Fibroblast of villous mesenchyme (primary cell): ENCODE measurements at regions not wholly inside any gene's neighbourhood (a gene's known extent, or its start where the extent isn't known, plus 50 kb on each side); places are given as distances from the start of the nearest gene placed in this dataset.

ENCODE experiments used
- DNase-seq: peaks from one replicate; pipeline ENCODE4 v3.0.0-alpha.2; 2010; ENCODE audit warnings: low read depth
- H3K4me3 ChIP-seq: 2 replicates; pipeline ENCODE4 v1.5.1; 2011; ENCODE audit warnings: low read depth, mild to moderate bottlenecking, low read length
- TF ChIP-seq, protein P1 (sequence below): IDR thresholded peaks from 2 replicates; pipeline ENCODE4 v1.5.1; 2012; ENCODE audit warnings: low read depth, mild to moderate bottlenecking, low read length; ENCODE audit not compliant: insufficient read depth

DNA sequence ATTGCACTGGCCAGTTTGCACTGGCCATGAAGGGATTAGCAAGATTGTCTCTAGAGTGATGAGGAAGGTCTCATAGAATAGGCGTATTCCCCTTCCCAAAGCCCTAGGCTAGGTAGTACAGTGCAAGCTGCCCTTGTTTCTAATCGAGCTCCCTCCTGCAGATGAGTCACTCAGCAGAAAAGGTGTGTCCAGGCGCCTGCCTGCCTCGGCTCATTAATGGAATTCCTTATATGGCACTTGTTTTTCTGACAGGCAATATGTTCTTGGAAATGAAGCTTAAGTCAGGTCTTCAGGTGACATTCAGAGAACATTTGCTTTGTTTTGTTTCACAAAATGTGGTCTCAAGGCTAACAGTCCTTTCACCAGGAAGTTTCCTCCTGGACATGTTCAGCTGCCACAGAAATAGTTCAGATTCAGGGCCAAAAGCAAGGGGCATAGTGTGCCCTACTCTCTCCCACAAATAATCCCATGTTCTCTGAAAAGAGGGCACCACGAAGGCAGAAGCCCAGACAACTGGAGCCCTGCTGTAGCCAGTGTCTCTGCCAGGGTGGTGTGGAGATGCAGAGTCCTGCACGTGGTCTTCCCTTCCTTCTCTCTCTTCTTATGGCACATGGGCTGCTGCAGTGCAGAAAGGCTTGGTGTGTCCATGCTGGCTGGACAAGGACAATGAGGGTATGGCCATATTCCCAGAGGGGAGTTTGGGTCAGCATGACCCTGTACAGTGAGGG is 281.1 kb upstream of the MAP3K1 start:
- TF ChIP-seq, protein P1, sequence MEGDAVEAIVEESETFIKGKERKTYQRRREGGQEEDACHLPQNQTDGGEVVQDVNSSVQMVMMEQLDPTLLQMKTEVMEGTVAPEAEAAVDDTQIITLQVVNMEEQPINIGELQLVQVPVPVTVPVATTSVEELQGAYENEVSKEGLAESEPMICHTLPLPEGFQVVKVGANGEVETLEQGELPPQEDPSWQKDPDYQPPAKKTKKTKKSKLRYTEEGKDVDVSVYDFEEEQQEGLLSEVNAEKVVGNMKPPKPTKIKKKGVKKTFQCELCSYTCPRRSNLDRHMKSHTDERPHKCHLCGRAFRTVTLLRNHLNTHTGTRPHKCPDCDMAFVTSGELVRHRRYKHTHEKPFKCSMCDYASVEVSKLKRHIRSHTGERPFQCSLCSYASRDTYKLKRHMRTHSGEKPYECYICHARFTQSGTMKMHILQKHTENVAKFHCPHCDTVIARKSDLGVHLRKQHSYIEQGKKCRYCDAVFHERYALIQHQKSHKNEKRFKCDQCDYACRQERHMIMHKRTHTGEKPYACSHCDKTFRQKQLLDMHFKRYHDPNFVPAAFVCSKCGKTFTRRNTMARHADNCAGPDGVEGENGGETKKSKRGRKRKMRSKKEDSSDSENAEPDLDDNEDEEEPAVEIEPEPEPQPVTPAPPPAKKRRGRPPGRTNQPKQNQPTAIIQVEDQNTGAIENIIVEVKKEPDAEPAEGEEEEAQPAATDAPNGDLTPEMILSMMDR, result no peak
- no peak for DNase-seq
- H3K4me3 ChIP-seq, result no peak overlapping the region

DNA sequence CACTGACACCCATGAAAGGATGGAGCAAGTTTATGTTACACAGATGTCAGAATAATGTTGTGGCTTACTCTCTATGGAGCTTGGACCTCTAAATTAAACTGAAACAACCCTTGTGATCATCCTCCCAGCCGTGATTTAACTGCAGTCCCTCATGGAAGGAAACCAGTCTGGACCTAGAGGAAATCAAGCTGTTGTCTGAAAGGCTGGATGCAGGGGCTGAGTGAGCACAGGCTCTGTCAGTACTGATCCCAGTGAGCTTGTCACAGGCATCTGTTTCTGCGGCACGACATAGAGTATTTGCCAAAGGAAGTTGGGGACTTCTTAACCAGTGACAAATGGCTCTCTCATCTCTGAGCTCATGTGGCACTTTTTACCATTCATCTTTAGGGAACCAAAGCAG is 282.9 kb upstream of the MAP3K1 start:
- peak; percentile 26 for DNase-seq
- no peak overlapping the region for H3K4me3 ChIP-seq
- TF ChIP-seq, protein P1, result no peak

DNA sequence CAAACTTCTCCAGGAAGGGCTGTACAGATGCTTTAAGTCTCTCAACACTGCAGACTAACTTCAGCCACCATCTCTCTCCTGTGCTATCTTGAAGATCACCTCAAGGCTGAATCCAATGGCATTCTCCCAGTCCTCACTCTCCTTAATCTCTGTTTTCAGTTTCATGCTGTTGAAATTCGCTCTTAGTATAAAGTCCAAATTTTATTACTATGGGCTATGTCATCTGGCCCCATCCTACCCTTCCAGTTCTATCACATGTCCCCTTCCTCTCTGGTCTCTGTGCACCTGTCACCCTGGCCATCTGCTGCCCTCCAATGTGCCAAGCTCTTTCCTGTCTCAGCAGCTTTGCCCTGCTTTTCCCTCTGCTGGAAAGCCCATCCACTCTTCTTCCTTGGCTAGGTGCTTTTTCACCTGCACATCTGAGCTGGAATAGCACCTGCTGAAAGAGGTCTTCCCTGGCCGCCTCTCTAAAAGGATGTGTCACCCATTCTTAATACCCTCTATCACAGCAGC is 284.7 kb upstream of the MAP3K1 start:
- no peak overlapping the region for H3K4me3 ChIP-seq
- no peak for DNase-seq
- TF ChIP-seq, protein P1, result no peak

DNA sequence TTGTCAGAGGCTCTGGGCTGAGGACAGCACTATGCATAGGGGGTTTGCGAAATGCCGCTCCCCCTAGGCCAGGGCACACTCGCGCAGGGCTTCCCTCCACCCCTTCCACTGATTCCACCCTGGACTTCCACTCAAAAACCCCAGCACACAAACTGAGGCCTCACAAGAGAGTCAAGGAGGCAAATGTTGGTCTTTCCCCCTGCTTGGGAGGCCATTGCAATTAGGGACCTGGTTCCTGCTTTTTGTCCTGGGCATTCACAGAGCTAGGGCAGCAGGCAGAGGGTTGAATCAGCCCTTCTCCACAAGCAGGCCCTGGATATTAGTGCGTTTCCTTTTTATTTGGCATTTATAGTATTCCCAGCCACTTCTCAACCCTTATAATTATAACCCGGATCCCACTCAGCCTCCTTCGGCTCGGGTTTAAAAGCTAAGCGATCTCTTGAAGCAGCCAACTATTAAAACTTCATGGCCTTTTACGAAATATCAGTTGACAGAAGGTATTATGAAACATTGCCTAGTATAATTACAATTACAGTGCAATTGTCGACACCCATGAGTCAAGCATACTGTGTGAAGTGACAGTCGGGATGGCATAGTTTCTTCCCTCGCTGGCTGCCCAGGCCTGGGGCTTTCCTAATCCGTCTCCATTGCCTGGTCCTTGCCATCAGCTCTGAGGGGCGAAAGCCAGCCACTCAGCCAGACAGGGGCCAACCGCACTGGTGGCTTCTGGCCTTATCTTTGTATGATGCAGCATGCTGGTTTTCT is 285.5 kb upstream of the MAP3K1 start:
- DNase-seq, result peak; percentile 42
- TF ChIP-seq, protein P1, result no peak
- no peak overlapping the region for H3K4me3 ChIP-seq

DNA sequence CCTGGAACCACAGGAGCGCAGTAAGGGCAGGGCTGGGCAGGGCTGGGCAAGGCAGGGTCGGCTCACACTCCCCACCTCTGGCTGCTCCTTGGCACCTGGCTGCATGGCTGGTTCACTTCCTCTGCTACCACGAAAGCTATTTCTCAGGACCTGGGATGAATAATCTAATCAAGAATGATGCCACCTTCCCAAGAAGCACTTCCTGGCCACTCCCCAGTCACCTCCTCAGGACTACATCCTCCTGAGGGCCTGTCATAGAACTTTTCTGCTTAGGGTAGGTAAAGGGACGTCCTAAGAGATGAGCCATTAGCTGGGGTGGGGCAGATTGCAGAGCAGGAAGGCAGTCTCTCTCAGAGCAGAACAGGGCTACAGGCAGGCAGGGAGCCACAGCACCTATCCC is 288.2 kb upstream of the MAP3K1 start:
- H3K4me3 ChIP-seq, result no peak overlapping the region
- TF ChIP-seq, protein P1, result no peak
- DNase-seq, result no peak

DNA sequence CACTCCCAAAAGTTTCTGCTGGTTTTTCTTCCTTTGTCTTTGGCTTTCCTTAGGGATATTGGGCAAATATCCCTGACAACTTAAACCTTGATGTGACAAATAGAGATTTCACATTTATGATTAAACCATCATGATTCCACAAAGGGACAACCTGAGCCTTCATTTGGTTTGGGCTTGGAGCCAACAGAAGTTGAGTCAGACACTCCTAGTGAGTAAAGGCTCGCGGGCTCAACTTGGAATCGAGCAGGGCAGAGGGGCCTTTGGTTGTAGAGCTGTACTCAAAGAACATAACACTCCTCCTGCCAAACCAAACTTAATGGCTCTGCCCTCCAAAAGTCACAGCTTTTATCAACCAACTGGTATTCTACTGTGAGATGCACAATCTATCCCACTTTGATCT is 290.2 kb upstream of the MAP3K1 start:
- TF ChIP-seq, protein P1, result no peak
- DNase-seq, result no peak
- no peak overlapping the region for H3K4me3 ChIP-seq
